GM18511 (cell line): ENCODE measurements at regions not wholly inside any gene's neighbourhood (a gene's known extent, or its start where the extent isn't known, plus 50 kb on each side); places are given as distances from the start of the nearest gene placed in this dataset.
A peak's percentile ranks its signal among the peaks of the same experiment; 100 is the strongest.

ENCODE experiments used
- ATAC-seq: cut with Tn5 transposase; IDR thresholded peaks from one replicate; pipeline ENCODE4 v1.9.1; 2021; ENCODE audit warnings: mild to moderate bottlenecking, moderate library complexity; ENCODE audit not compliant: unreplicated experiment

- ATAC-seq, result peak; percentile 95
Measured at GRCh38 chr3:177300039-177300833, 103.0 kb upstream of the TBL1XR1 start.

- peak; percentile 53 for ATAC-seq
Measured at GRCh38 chr3:177300842-177301241, 103.6 kb upstream of the TBL1XR1 start.

- no peak for ATAC-seq
Measured at GRCh38 chr3:177306252-177306651, 109.0 kb upstream of the TBL1XR1 start.

GRCh38 chr3:177307391-177307790, 110.1 kb upstream of the TBL1XR1 start:
- no peak for ATAC-seq

GRCh38 chr3:177307826-177308225, 110.5 kb upstream of the TBL1XR1 start:
- no peak for ATAC-seq

GRCh38 chr3:177308286-177308685, 111.0 kb upstream of the TBL1XR1 start:
- no peak for ATAC-seq

- no peak for ATAC-seq
Measured at GRCh38 chr3:177308911-177309310, 111.6 kb upstream of the TBL1XR1 start.

- no peak for ATAC-seq
Measured at GRCh38 chr3:177312491-177312890, 115.2 kb upstream of the TBL1XR1 start.

- peak; percentile 72 for ATAC-seq
Measured at GRCh38 chr3:177314897-177315296, 117.6 kb upstream of the TBL1XR1 start.

GRCh38 chr3:177317247-177317646, 120.0 kb upstream of the TBL1XR1 start:
- no peak for ATAC-seq

- no peak for ATAC-seq
Measured at GRCh38 chr3:177318559-177318958, 121.3 kb upstream of the TBL1XR1 start.

- peak; percentile 59 for ATAC-seq
Measured at GRCh38 chr3:177320765-177321247, 123.5 kb upstream of the TBL1XR1 start.

GRCh38 chr3:177321819-177322218, 124.5 kb upstream of the TBL1XR1 start:
- no peak for ATAC-seq

- no peak for ATAC-seq
Measured at GRCh38 chr3:177322881-177323280, 125.6 kb upstream of the TBL1XR1 start.

- ATAC-seq, result no peak
Measured at GRCh38 chr3:177329854-177330253, 132.6 kb upstream of the TBL1XR1 start.

- no peak for ATAC-seq
Measured at GRCh38 chr3:177330779-177331178, 133.5 kb upstream of the TBL1XR1 start.

GRCh38 chr3:177331203-177331835, 134.0 kb upstream of the TBL1XR1 start:
- no peak for ATAC-seq

GRCh38 chr3:177332955-177333354, 135.7 kb upstream of the TBL1XR1 start:
- ATAC-seq, result no peak

- ATAC-seq, result no peak
Measured at GRCh38 chr3:177333533-177334520, 136.5 kb upstream of the TBL1XR1 start.

GRCh38 chr3:177334803-177335202, 137.5 kb upstream of the TBL1XR1 start:
- ATAC-seq, result no peak

- no peak for ATAC-seq
Measured at GRCh38 chr3:177335728-177336127, 138.4 kb upstream of the TBL1XR1 start.
